HepG2 (cell line): ENCODE measurements at regions not wholly inside any gene's neighbourhood (a gene's known extent, or its start where the extent isn't known, plus 50 kb on each side); places are given as distances from the start of the nearest gene placed in this dataset.

Experiments used
- ATAC-seq: fragments of 200-7000 bp; cut with Tn5 transposase; 3 replicates; pipeline ENCODE4 v1.9.1; 2020; ENCODE audit warnings: mild to moderate bottlenecking, moderate library complexity
- BruUV-seq: library from RNA; stranded (reverse); fragments of 400-500 nt; replicated peaks from 2 replicates; lab custom pipeline; 2021; lab: Mats Ljungman, UMichigan
- CTCF ChIA-PET: fragments of 300-600 bp; formaldehyde crosslinking; extraction: SDS; loops from one replicate; lab custom pipeline; 2021; ENCODE audit warnings: low total read pairs, inconsistent platforms, low intra/inter-chr PET ratio; lab: Yijun Ruan, JAX
- POLR2A ChIA-PET: fragments of 350-600 bp; sonication (Branson Sonifier 250); formaldehyde crosslinking; loops from one replicate; lab custom pipeline; 2020; ENCODE audit warnings: antibody characterized with exemption, inconsistent platforms; lab: Yijun Ruan, JAX
- DNase-seq: peaks from one replicate; pipeline ENCODE4 v3.0.0-alpha.2; 2015; ENCODE audit warnings: low spot score
- FAIRE-seq: peaks from 3 replicates; lab custom pipeline; 2011; peaks lifted over from hg19 to GRCh38; lab: Jason Lieb, UNC
- H2AFZ ChIP-seq: one replicate; pipeline ENCODE4 v1.6.1; 2011; ENCODE audit warnings: low read length, inconsistent platforms
- H3K27ac ChIP-seq: fragments of 300-600 bp; 3 replicates; pipeline ENCODE4 v1.8.0; 2011; ENCODE audit warnings: mixed run types, mild to moderate bottlenecking, mixed read lengths, low read length, inconsistent platforms; ENCODE audit not compliant: insufficient read depth; ENCODE audit errors: extremely low read length
- H3K27me3 ChIP-seq, 2 experiments: fragments of 200-600 bp in 1 of 2; 2 replicates in 1 of 2; 3 replicates in 1 of 2; pipeline versions ENCODE4 v1.6.0 to v1.8.0; 2011; ENCODE audit warnings: low read length in 2 of 2, mild to moderate bottlenecking in 2 of 2, moderate library complexity in 2 of 2, inconsistent platforms in 1 of 2; ENCODE audit not compliant: insufficient read depth in 2 of 2, control insufficient read depth in 1 of 2
- H3K36me3 ChIP-seq, 2 experiments: fragments of 200-600 bp in 1 of 2; replicated peaks in 1 of 2; 2 replicates in 1 of 2; 3 replicates in 1 of 2; pipeline versions ENCODE4 v1.5.1 to v1.8.0; 2011; ENCODE audit warnings: low read length in 2 of 2, inconsistent platforms in 1 of 2; ENCODE audit not compliant: insufficient read depth in 2 of 2, control insufficient read depth in 1 of 2
- H3K4me1 ChIP-seq: 2 replicates; pipeline ENCODE4 v1.5.1; 2012; ENCODE audit warnings: low read length, inconsistent platforms; ENCODE audit not compliant: insufficient read depth
- H3K4me2 ChIP-seq: 2 replicates; pipeline ENCODE4 v1.6.0; 2011; ENCODE audit warnings: low read depth, low read length, inconsistent platforms
- H3K4me3 ChIP-seq, 3 experiments: fragments of 200-600 bp in 1 of 3; sonication (generic), shearing (Covaris generic) in 1 of 3; replicated peaks in 1 of 3; 2 replicates each; pipeline ENCODE4 v1.5.1; 2011 to 2016; ENCODE audit warnings: low read length in 3 of 3, inconsistent platforms in 2 of 3, low read depth in 2 of 3, mild to moderate bottlenecking in 2 of 3, control low read depth in 1 of 3, mixed read lengths in 1 of 3; ENCODE audit not compliant: insufficient read depth in 1 of 3
- H3K79me2 ChIP-seq: one replicate; pipeline ENCODE4 v1.6.1; 2011; ENCODE audit warnings: low read length, inconsistent platforms; ENCODE audit not compliant: insufficient read depth
- H3K9ac ChIP-seq: 2 replicates; pipeline ENCODE4 v1.6.0; 2011; ENCODE audit warnings: mild to moderate bottlenecking, low read depth, low read length, inconsistent platforms; ENCODE audit not compliant: insufficient read depth
- H3K9me3 ChIP-seq: 2 replicates; pipeline ENCODE4 v1.5.1; 2012; ENCODE audit warnings: mild to moderate bottlenecking, low read length
- H4K20me1 ChIP-seq: 2 replicates; pipeline ENCODE4 v1.6.0; 2011; ENCODE audit warnings: inconsistent platforms, mild to moderate bottlenecking, low read length, moderate library complexity; ENCODE audit not compliant: insufficient read depth
- ARID2 ChIP-seq: sonication (generic); formaldehyde crosslinking; IDR thresholded peaks from 2 replicates; pipeline ENCODE4 v1.8.1; 2022; ENCODE audit warnings: mild to moderate bottlenecking, missing genetic modification reagents, borderline replicate concordance
- CEBPG ChIP-seq: IDR thresholded peaks from 2 replicates; pipeline ENCODE4 v1.6.1; 2016
- ELF4 ChIP-seq: sonication (generic); formaldehyde crosslinking; IDR thresholded peaks from 2 replicates; pipeline ENCODE4 v1.5.0; 2020; ENCODE audit warnings: missing genetic modification reagents, mild to moderate bottlenecking, moderate library complexity, borderline replicate concordance
- HMGA1 ChIP-seq: sonication (generic); formaldehyde crosslinking; conservative IDR thresholded peaks from 2 replicates; pipeline ENCODE4 v1.4.0; 2020; ENCODE audit warnings: missing genetic modification reagents
- IRX3 ChIP-seq: sonication (generic); formaldehyde crosslinking; IDR thresholded peaks from 2 replicates; pipeline ENCODE4 v1.8.1; 2023; ENCODE audit warnings: mild to moderate bottlenecking, low read depth, missing genetic modification reagents, borderline replicate concordance
- KDM2A ChIP-seq: sonication (generic); formaldehyde crosslinking; IDR thresholded peaks from 2 replicates; pipeline ENCODE4 v1.4.0; 2020; ENCODE audit warnings: low read depth, missing genetic modification reagents, borderline replicate concordance
- MTA3 ChIP-seq: sonication (generic); formaldehyde crosslinking; IDR thresholded peaks from 2 replicates; pipeline ENCODE4 v1.4.0; 2020; ENCODE audit warnings: missing genetic modification reagents
- PHF20 ChIP-seq: sonication (generic); formaldehyde crosslinking; IDR thresholded peaks from 2 replicates; pipeline ENCODE4 v1.5.0; 2020; ENCODE audit warnings: mild to moderate bottlenecking, missing genetic modification reagents
- RARA ChIP-seq: IDR thresholded peaks from 2 replicates; pipeline ENCODE4 v1.6.1; 2016; ENCODE audit warnings: missing genetic modification reagents, missing compliant biosample characterization
- REXO4 ChIP-seq: sonication (generic); formaldehyde crosslinking; IDR thresholded peaks from 2 replicates; pipeline ENCODE4 v1.8.0; 2022; ENCODE audit warnings: missing genetic modification reagents, mild to moderate bottlenecking, borderline replicate concordance
- SNAI1 ChIP-seq: sonication (generic); formaldehyde crosslinking; IDR thresholded peaks from 2 replicates; pipeline ENCODE4 v1.5.0; 2020; ENCODE audit warnings: mild to moderate bottlenecking, missing genetic modification reagents, borderline replicate concordance
- SP4 ChIP-seq: sonication (generic); formaldehyde crosslinking; IDR thresholded peaks from 2 replicates; pipeline ENCODE4 v1.8.1; 2023; ENCODE audit warnings: mild to moderate bottlenecking, missing genetic modification reagents
- ZFP36L1 ChIP-seq: sonication (generic); formaldehyde crosslinking; IDR thresholded peaks from 2 replicates; pipeline ENCODE4 v1.8.0; 2022; ENCODE audit warnings: mild to moderate bottlenecking, missing genetic modification reagents, moderate library complexity
- ZNF143 ChIP-seq: sonication (generic); formaldehyde crosslinking; IDR thresholded peaks from 2 replicates; pipeline ENCODE4 v1.4.0; 2020; ENCODE audit warnings: missing genetic modification reagents
- ZNF33B ChIP-seq: sonication (generic); formaldehyde crosslinking; IDR thresholded peaks from 2 replicates; pipeline ENCODE4 v1.5.1; 2020; ENCODE audit warnings: mild to moderate bottlenecking, missing genetic modification reagents
- ZNF768 ChIP-seq: sonication (generic); formaldehyde crosslinking; IDR thresholded peaks from 2 replicates; pipeline ENCODE4 v1.4.0; 2020; ENCODE audit warnings: missing genetic modification reagents
- WGBS: methylation state at CpG from one replicate; pipeline ENCODE4 v1.1.6; 2017; ENCODE audit warnings: low lambda C conversion rate; 5-methylcytosine and 5-hydroxymethylcytosine counted together
- in situ Hi-C: cut with HindIII; loops from 2 replicates; pipeline ENCODE4 v1.10.0; 2017; ENCODE audit warnings: low pct_unique_long_range_greater_than_20kb; ENCODE audit not compliant: extremely low pct_ligation_motif_present
- intact Hi-C: fragments of 100-400 bp; cut with micrococcal nuclease; formaldehyde crosslinking; loops from one replicate; pipeline ENCODE4 v1.10.0; 2022; ENCODE audit not compliant: unreplicated experiment
- TF ChIP-seq, protein P1 (sequence below): sonication (generic); formaldehyde crosslinking; IDR thresholded peaks from 2 replicates; pipeline ENCODE4 v1.5.0; 2020; ENCODE audit warnings: missing genetic modification reagents
- TF ChIP-seq, protein P2 (sequence below): IDR thresholded peaks from 2 replicates; pipeline ENCODE4 v1.6.1; 2016; ENCODE audit warnings: missing compliant biosample characterization, missing genetic modification reagents, borderline replicate concordance
- TF ChIP-seq, protein P3 (sequence below): sonication (generic); formaldehyde crosslinking; IDR thresholded peaks from 2 replicates; pipeline ENCODE4 v1.8.1; 2023; ENCODE audit warnings: mild to moderate bottlenecking, moderate library complexity, missing genetic modification reagents
- TF ChIP-seq, protein P4 (sequence below): sonication (generic); formaldehyde crosslinking; conservative IDR thresholded peaks from 2 replicates; pipeline ENCODE4 v1.4.0; 2020; ENCODE audit warnings: mild to moderate bottlenecking, missing genetic modification reagents, moderate library complexity

DNA sequence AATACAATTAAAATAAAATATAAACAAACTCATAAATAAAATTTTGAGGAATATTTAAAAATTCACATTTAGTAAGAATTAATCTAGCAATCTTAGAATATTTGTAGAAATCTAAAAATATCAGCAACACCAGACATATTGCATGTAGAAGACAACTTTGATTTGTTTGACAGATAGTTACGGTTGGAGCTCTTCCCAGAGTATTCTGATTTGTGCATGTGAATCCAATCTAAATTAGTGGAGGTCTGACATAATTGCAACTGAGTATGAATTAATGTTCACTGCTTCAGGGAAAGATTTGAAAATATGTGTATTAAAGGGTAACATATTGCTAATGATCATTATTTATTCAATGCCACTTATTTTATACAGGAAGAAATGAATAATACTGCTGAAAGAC, 1546.2 kb downstream of the BRINP3 start (continued):
- TF ChIP-seq ZNF33B (CRISPR knock-in tag) (no peak), ELF4 (CRISPR knock-in tag) (no peak), CEBPG (no peak), ZNF143 (no peak), SNAI1 (CRISPR knock-in tag) (no peak), RARA (no peak)
- TF ChIP-seq, protein P1, sequence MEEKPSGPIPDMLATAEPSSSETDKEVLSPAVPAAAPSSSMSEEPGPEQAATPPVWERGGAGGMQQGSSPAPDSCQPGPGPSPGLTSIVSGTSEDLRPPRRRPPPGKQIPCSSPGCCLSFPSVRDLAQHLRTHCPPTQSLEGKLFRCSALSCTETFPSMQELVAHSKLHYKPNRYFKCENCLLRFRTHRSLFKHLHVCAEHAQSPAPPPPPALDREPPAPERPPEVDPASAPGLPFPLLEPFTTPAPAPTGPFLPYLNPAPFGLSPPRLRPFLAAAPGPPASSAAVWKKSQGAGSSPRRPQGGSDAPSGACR (CRISPR knock-in tag) = no peak
- TF ChIP-seq, protein P2, sequence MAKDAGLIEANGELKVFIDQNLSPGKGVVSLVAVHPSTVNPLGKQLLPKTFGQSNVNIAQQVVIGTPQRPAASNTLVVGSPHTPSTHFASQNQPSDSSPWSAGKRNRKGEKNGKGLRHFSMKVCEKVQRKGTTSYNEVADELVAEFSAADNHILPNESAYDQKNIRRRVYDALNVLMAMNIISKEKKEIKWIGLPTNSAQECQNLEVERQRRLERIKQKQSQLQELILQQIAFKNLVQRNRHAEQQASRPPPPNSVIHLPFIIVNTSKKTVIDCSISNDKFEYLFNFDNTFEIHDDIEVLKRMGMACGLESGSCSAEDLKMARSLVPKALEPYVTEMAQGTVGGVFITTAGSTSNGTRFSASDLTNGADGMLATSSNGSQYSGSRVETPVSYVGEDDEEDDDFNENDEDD (CRISPR knock-in tag) = no peak

DNA sequence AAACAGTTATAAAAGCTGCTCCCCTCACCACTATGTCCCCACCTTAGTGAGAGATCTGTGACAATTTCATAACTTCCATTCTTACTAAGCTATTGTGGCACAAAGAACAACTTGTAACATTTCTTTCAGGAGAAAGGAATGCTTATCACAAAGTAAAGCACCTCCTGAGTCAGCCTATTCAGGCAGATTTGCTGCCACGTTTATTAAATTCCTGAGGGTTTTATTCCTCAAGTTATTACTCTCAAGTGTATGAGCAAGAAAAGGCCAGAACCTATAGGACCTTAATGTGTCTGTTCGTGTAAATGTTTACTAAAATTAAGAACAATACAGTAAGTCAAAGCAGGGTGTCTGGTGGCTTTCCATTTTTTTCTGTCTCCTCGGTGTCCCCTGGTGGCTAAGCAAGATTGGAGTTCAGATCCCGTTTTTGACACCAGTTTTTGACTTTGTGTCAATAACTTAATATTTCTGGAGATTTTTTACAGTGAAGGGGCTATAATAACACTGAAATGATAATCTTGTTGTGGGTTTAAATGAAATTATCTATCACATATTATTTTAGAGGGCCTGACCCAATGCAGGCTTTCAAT, 1539.6 kb downstream of the BRINP3 start:
- Histone ChIP-seq H3K27me3 (no peaks in the 10 kb centered on the region), H4K20me1 (no peaks in the 10 kb centered on the region), H3K4me3 (no peak overlapping the region), H3K9me3 (no peaks in the 10 kb centered on the region), H3K36me3 (no peaks in the 10 kb centered on the region), H3K9ac (no peak overlapping the region), H3K4me2 (no peak overlapping the region), H3K4me1 (no peaks in the 10 kb centered on the region), H3K79me2 (no peaks in the 10 kb centered on the region), H2AFZ (no peak overlapping the region), H3K27ac (no peak overlapping the region)
- WGBS = 0% methylated on average over 4 of the region's 4 CpGs
- BruUV-seq = no TSS peak
- POLR2A ChIA-PET = no interaction called here
- no peak for FAIRE-seq
- in situ Hi-C loops (no loop called here), intact Hi-C loops (no loop called here)
- no peak for DNase-seq
- CTCF ChIA-PET = no interaction called here
- ATAC-seq = no peak
- TF ChIP-seq SP4 (CRISPR knock-in tag) (no peak), ARID2 (CRISPR knock-in tag) (no peak), MTA3 (no peak), ZNF768 (CRISPR knock-in tag) (no peak), KDM2A (CRISPR knock-in tag) (no peak), HMGA1 (no peak), REXO4 (no peak), IRX3 (CRISPR knock-in tag) (no peak), PHF20 (CRISPR knock-in tag) (no peak), ZFP36L1 (CRISPR knock-in tag) (no peak)
- TF ChIP-seq, protein P3, sequence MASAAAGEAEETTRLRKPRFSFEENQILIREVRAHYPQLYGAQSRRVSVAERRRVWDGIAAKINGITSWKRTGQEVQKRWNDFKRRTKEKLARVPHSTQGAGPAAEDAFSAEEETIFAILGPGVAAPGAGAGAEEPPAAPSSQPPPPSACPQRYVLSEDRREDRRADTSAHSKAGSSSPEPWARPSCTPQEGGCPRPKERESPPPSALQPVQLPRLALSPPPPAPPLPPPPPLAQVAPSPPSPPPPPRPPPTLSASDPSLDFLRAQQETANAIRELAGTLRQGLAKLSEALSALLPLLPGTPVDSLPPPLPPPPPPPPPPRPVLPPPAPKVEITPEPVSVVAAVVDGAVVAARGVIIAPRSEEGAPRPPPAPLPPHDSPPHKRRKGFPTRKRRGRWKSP = no peak
- TF ChIP-seq, protein P4, sequence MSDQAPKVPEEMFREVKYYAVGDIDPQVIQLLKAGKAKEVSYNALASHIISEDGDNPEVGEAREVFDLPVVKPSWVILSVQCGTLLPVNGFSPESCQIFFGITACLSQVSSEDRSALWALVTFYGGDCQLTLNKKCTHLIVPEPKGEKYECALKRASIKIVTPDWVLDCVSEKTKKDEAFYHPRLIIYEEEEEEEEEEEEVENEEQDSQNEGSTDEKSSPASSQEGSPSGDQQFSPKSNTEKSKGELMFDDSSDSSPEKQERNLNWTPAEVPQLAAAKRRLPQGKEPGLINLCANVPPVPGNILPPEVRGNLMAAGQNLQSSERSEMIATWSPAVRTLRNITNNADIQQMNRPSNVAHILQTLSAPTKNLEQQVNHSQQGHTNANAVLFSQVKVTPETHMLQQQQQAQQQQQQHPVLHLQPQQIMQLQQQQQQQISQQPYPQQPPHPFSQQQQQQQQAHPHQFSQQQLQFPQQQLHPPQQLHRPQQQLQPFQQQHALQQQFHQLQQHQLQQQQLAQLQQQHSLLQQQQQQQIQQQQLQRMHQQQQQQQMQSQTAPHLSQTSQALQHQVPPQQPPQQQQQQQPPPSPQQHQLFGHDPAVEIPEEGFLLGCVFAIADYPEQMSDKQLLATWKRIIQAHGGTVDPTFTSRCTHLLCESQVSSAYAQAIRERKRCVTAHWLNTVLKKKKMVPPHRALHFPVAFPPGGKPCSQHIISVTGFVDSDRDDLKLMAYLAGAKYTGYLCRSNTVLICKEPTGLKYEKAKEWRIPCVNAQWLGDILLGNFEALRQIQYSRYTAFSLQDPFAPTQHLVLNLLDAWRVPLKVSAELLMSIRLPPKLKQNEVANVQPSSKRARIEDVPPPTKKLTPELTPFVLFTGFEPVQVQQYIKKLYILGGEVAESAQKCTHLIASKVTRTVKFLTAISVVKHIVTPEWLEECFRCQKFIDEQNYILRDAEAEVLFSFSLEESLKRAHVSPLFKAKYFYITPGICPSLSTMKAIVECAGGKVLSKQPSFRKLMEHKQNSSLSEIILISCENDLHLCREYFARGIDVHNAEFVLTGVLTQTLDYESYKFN (CRISPR knock-in tag) = no peak
